K562 (cell line): ENCODE measurements at regions not wholly inside any gene's neighbourhood (a gene's known extent, or its start where the extent isn't known, plus 50 kb on each side); places are given as distances from the start of the nearest gene placed in this dataset.

Experiments
- ATAC-seq: fragments of 200-7000 bp; cut with Tn5 transposase; 3 replicates; pipeline ENCODE4 v1.9.1; 2020; ENCODE audit warnings: moderate library complexity
- BruUV-seq: library from RNA; stranded (reverse); fragments of 400-500 nt; replicated peaks from 2 replicates; lab custom pipeline; 2021; lab: Mats Ljungman, UMichigan
- CTCF ChIA-PET: fragments of 300-600 bp; formaldehyde crosslinking; extraction: SDS; loops from one replicate; lab custom pipeline; 2021; ENCODE audit warnings: low intra/inter-chr PET ratio; lab: Yijun Ruan, JAX
- POLR2A ChIA-PET: fragments of 300-600, 350-650 bp; sonication (Branson Sonifier 250); formaldehyde crosslinking; extraction: SDS; loops from one replicate; lab custom pipeline; 2021; ENCODE audit warnings: antibody characterized with exemption, inconsistent platforms; lab: Yijun Ruan, JAX
- DNase-seq, 4 experiments: peaks; one replicate each; pipeline versions ENCODE4 v3.0.0 to v3.0.0-alpha.2; 2011 to 2018; ENCODE audit warnings: low spot score in 3 of 4, mixed read lengths in 3 of 4; ENCODE audit errors: extremely low read depth in 1 of 4
- FAIRE-seq: peaks from 2 replicates; lab custom pipeline; 2011; peaks lifted over from hg19 to GRCh38; lab: Jason Lieb, UNC
- H2AFZ ChIP-seq: 2 replicates; pipeline ENCODE4 v1.6.0; 2011; ENCODE audit warnings: low read depth, low read length, control low read depth, inconsistent platforms
- H3K27ac ChIP-seq: fragments of 200-600 bp; 3 replicates; pipeline ENCODE4 v1.8.0; 2011; ENCODE audit warnings: low read depth, mild to moderate bottlenecking, control low read depth, inconsistent platforms, low read length, moderate library complexity, mixed read lengths; ENCODE audit errors: extremely low read depth
- H3K27me3 ChIP-seq, 2 experiments: fragments of 300-600 bp in 1 of 2; 2 replicates in 1 of 2; 3 replicates in 1 of 2; pipeline versions ENCODE4 v1.6.0 to v1.8.0; 2011; ENCODE audit warnings: inconsistent platforms in 2 of 2, low read length in 2 of 2, mild to moderate bottlenecking in 1 of 2, mixed read lengths in 1 of 2, moderate library complexity in 1 of 2; ENCODE audit not compliant: control insufficient read depth in 2 of 2, insufficient read depth in 2 of 2
- H3K36me3 ChIP-seq: fragments of 300-600 bp; 3 replicates; pipeline ENCODE4 v1.8.0; 2011; ENCODE audit warnings: mild to moderate bottlenecking, low read length, inconsistent platforms; ENCODE audit not compliant: control insufficient read depth, insufficient read depth
- H3K4me1 ChIP-seq, 2 experiments: fragments of 200-600 bp in 1 of 2; replicated peaks in 1 of 2; 2 replicates in 1 of 2; 3 replicates in 1 of 2; pipeline versions ENCODE4 v1.5.1 to v1.8.0; 2011; ENCODE audit warnings: inconsistent platforms in 2 of 2, low read length in 2 of 2, mild to moderate bottlenecking in 1 of 2, mixed read lengths in 1 of 2, moderate library complexity in 1 of 2; ENCODE audit not compliant: control insufficient read depth in 2 of 2, insufficient read depth in 2 of 2
- H3K4me2 ChIP-seq: 2 replicates; pipeline ENCODE4 v1.6.1; 2011; ENCODE audit warnings: low read length, control low read depth, inconsistent platforms, mixed read lengths; ENCODE audit not compliant: insufficient read depth
- H3K4me3 ChIP-seq: fragments of 200-600 bp; sonication (generic), shearing (Covaris generic); 2 replicates; pipeline ENCODE4 v1.5.1; 2016; ENCODE audit warnings: control low read depth, inconsistent platforms
- H3K79me2 ChIP-seq: fragments of 200-600 bp; 3 replicates; pipeline ENCODE4 v1.8.0; 2011; ENCODE audit warnings: low read length, inconsistent platforms; ENCODE audit not compliant: control insufficient read depth, insufficient read depth
- H3K9ac ChIP-seq, 2 experiments: 2 replicates each; pipeline versions ENCODE4 v1.6.0 to v1.6.1; 2011; ENCODE audit warnings: low read depth in 2 of 2, low read length in 2 of 2, control low read depth in 1 of 2, inconsistent platforms in 1 of 2, mild to moderate bottlenecking in 1 of 2, mixed read lengths in 1 of 2; ENCODE audit not compliant: insufficient read depth in 1 of 2
- H3K9me1 ChIP-seq: one replicate; pipeline ENCODE4 v1.6.0; 2011; ENCODE audit warnings: inconsistent platforms, mild to moderate bottlenecking, low read length, moderate library complexity; ENCODE audit not compliant: control insufficient read depth, insufficient read depth
- H3K9me3 ChIP-seq: replicated peaks from 2 replicates; pipeline ENCODE4 v1.5.1; 2011; ENCODE audit warnings: low read depth, low read length, inconsistent platforms; ENCODE audit not compliant: control insufficient read depth, insufficient read depth
- H4K20me1 ChIP-seq: replicated peaks from 2 replicates; pipeline ENCODE4 v1.6.1; 2011; ENCODE audit warnings: low read length, inconsistent platforms, mixed read lengths; ENCODE audit not compliant: control insufficient read depth, insufficient read depth
- ASH1L ChIP-seq: fragments of 450-650 bp; IDR thresholded peaks from 2 replicates; pipeline ENCODE4 v1.6.1; 2018; ENCODE audit warnings: borderline replicate concordance, mild to moderate bottlenecking, low read depth; ENCODE audit not compliant: partially characterized antibody
- CHD1 ChIP-seq: fragments of 200-600 bp; sonication (generic); IDR thresholded peaks from one replicate; pipeline ENCODE4 v1.6.1; 2012; ENCODE audit warnings: mild to moderate bottlenecking, moderate library complexity, low read length, inconsistent platforms
- E2F3 ChIP-seq: fragments of 250-450 bp; sonication (Bioruptor Pico); IDR thresholded peaks from 2 replicates; pipeline ENCODE4 v1.4.0; 2020; ENCODE audit warnings: mild to moderate bottlenecking
- HDAC3 ChIP-seq: fragments of 450-650 bp; IDR thresholded peaks from 2 replicates; pipeline ENCODE4 v1.6.1; 2018; ENCODE audit warnings: borderline replicate concordance, mild to moderate bottlenecking, moderate library complexity; ENCODE audit not compliant: partially characterized antibody
- HDGF ChIP-seq: fragments of 450-650 bp; IDR thresholded peaks from 2 replicates; pipeline ENCODE4 v1.6.1; 2016
- MCM2 ChIP-seq: fragments of 450-650 bp; IDR thresholded peaks from 2 replicates; pipeline ENCODE4 v1.6.1; 2017; ENCODE audit warnings: low read depth, mild to moderate bottlenecking
- NR1H2 ChIP-seq: sonication (generic); formaldehyde crosslinking; IDR thresholded peaks from 2 replicates; pipeline ENCODE4 v1.4.0; 2020; ENCODE audit warnings: mild to moderate bottlenecking, missing genetic modification reagents
- NR2F6 ChIP-seq: fragments of 450-650 bp; formaldehyde crosslinking; IDR thresholded peaks from 2 replicates; pipeline ENCODE4 v1.4.0; 2020; ENCODE audit warnings: mild to moderate bottlenecking
- SAFB ChIP-seq: fragments of 200-400 bp; formaldehyde crosslinking; IDR thresholded peaks from 2 replicates; pipeline ENCODE4 v1.6.1; 2017; ENCODE audit warnings: low read depth, low read length, borderline replicate concordance
- XRCC5 ChIP-seq: fragments of 200-400 bp; formaldehyde crosslinking; IDR thresholded peaks from 2 replicates; pipeline ENCODE4 v1.6.1; 2017; ENCODE audit warnings: low read depth, mild to moderate bottlenecking, low read length
- WGBS: fragments of 100-300 bp; shearing (Covaris generic); methylation state at CpG from one replicate; pipeline ENCODE4 v1.1.6; 2016; ENCODE audit warnings: low coverage, mixed read lengths; ENCODE audit not compliant: insufficient coverage; ENCODE audit errors: missing lambda C conversion rate; 5-methylcytosine and 5-hydroxymethylcytosine counted together
- in situ Hi-C: fragments of 300-500 bp; cut with MboI; formaldehyde crosslinking; loops from 4 replicates; pipeline ENCODE4 v1.15.0; 2018; ENCODE audit warnings: inconsistent platforms, mixed read lengths
- intact Hi-C: fragments of 100-400 bp; cut with micrococcal nuclease; formaldehyde crosslinking; loops from 2 replicates; pipeline ENCODE4 v1.14.2; 2022
- TF ChIP-seq, protein P1 (sequence below): fragments of 250-450 bp; sonication (Bioruptor Pico); IDR thresholded peaks from 2 replicates; pipeline ENCODE4 v1.8.0; 2021; ENCODE audit warnings: mild to moderate bottlenecking, moderate library complexity
- TF ChIP-seq, protein P2 (sequence below): fragments of 450-650 bp; conservative IDR thresholded peaks from 2 replicates; pipeline ENCODE4 v1.6.1; 2016; ENCODE audit warnings: missing genetic modification characterization, low read depth, mild to moderate bottlenecking, missing compliant biosample characterization, moderate library complexity
- TF ChIP-seq, protein P3 (sequence below): sonication (generic); formaldehyde crosslinking; IDR thresholded peaks from 2 replicates; pipeline ENCODE4 v1.8.0; 2022; ENCODE audit warnings: mild to moderate bottlenecking, missing genetic modification reagents

DNA sequence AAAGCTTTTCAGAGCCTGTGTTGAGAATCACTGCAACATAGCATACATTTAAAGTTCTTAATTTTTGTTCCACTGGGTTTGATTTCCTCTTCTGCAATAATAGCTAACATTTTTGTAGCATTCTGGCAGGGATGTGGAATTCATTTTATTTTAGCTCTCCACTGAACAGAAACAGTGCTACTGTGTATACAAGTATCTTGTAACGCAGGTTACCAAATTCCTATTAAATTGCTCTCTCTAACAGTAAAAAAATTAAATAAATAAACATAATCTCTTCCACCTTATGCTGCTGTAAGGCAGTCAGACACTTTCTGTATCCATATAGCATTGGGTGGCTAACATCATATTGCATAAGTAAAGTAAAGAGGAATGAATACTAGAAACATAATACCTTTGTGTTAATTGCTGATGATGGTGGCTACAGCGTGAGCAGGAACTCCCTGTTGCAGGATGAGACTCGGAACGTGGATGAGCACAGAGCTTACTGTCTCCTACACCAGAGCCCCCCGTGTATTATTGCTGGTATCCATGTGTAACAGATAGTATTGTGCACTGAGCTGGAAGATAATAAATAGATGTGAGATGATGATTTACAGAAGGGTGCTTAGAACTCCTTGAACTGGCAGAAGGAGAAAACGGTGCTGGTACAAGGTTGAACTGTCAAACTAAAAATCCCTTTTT lies 276.9 kb upstream of the SNX7 start:
- FAIRE-seq: no peak

DNA sequence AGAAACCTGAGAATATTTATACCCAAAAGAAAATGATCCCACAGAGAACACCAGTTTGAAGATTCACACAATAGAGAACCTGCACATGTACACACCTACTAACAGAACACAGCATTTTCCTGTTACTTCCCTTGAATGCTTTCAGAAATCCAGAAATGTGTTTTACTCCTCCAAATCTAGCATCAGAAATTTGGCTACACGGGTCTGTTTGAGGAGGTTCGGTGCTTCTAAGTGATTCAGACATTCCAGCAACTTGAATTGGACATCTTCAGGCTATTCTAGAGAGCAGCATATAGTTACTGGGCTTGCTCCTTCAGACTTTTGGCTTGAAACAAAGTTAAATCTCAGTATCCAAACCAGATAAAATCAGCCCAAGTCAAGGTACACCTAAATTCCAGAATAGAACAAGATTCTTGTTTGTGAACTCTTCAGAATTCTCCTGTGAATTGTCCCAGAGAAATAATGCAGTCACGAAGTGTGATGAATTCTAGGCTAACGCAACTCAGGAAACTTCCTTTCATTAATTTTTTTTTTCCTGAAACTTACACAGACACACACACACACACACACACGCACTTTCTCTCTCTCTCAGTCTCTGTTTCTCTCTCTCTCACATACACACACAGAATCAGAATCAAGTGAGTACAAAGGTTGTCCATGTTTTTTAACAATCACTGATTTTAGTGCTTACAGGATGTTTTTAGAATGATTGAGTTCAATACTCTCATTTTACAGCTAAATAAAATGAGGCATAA lies 278.4 kb upstream of the SNX7 start:
- no peak overlapping the region for H3K9ac ChIP-seq
- no peak overlapping the region for H2AFZ ChIP-seq
- no peaks in the 10 kb centered on the region for H3K9me3 ChIP-seq
- intact Hi-C loops: no loop called here
- H3K4me3 ChIP-seq: no peak overlapping the region
- ChIA-PET POLR2A (no interaction called here), CTCF (no interaction called here)
- no peak for ATAC-seq
- DNase-seq: no peak
- in situ Hi-C loops: no loop called here
- WGBS: 0% methylated on average over 5 of the region's 5 CpGs
- H4K20me1 ChIP-seq: no peaks in the 10 kb centered on the region
- no peak overlapping the region for H3K27ac ChIP-seq
- H3K9me1 ChIP-seq: no peaks in the 10 kb centered on the region
- no peak for FAIRE-seq
- BruUV-seq: no TSS peak
- H3K79me2 ChIP-seq: no peaks in the 10 kb centered on the region
- no peak overlapping the region for H3K4me2 ChIP-seq
- H3K27me3 ChIP-seq: no peaks in the 10 kb centered on the region
- no peaks in the 10 kb centered on the region for H3K4me1 ChIP-seq
- no peaks in the 10 kb centered on the region for H3K36me3 ChIP-seq
- TF ChIP-seq SAFB (no peak), NR2F6 (CRISPR knock-in tag) (no peak), MCM2 (no peak), ASH1L (no peak), CHD1 (no peak), XRCC5 (no peak), E2F3 (CRISPR knock-in tag) (no peak), HDAC3 (no peak), HDGF (no peak)
- TF ChIP-seq, protein P1, sequence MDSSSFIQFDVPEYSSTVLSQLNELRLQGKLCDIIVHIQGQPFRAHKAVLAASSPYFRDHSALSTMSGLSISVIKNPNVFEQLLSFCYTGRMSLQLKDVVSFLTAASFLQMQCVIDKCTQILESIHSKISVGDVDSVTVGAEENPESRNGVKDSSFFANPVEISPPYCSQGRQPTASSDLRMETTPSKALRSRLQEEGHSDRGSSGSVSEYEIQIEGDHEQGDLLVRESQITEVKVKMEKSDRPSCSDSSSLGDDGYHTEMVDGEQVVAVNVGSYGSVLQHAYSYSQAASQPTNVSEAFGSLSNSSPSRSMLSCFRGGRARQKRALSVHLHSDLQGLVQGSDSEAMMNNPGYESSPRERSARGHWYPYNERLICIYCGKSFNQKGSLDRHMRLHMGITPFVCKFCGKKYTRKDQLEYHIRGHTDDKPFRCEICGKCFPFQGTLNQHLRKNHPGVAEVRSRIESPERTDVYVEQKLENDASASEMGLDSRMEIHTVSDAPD (CRISPR knock-in tag): no peak
- TF ChIP-seq, protein P2, sequence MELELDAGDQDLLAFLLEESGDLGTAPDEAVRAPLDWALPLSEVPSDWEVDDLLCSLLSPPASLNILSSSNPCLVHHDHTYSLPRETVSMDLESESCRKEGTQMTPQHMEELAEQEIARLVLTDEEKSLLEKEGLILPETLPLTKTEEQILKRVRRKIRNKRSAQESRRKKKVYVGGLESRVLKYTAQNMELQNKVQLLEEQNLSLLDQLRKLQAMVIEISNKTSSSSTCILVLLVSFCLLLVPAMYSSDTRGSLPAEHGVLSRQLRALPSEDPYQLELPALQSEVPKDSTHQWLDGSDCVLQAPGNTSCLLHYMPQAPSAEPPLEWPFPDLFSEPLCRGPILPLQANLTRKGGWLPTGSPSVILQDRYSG (tag): no peak
- TF ChIP-seq, protein P3, sequence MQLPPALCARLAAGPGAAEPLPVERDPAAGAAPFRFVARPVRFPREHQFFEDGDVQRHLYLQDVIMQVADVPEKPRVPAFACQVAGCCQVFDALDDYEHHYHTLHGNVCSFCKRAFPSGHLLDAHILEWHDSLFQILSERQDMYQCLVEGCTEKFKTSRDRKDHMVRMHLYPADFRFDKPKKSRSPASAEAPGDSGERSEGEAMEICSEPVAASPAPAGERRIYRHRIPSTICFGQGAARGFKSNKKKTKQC (CRISPR knock-in tag): no peak

More for the DNA sequence above, 276.9 kb upstream of the SNX7 start:
- no TSS peak for BruUV-seq
- Histone ChIP-seq H3K4me3 (no peak overlapping the region), H3K9ac (no peak overlapping the region), H3K4me2 (no peak overlapping the region), H3K36me3 (no peaks in the 10 kb centered on the region), H2AFZ (no peak overlapping the region), H3K27me3 (no peaks in the 10 kb centered on the region), H3K4me1 (no peaks in the 10 kb centered on the region), H3K27ac (no peak overlapping the region), H4K20me1 (no peaks in the 10 kb centered on the region), H3K79me2 (no peaks in the 10 kb centered on the region), H3K9me3 (no peaks in the 10 kb centered on the region), H3K9me1 (no peaks in the 10 kb centered on the region)
- POLR2A ChIA-PET: no interaction called here
- under 1% methylated on average over 6 of the region's 6 CpGs for WGBS
- ATAC-seq: no peak
- no peak for DNase-seq
- in situ Hi-C loops: no loop called here
- intact Hi-C loops: no loop called here
- no peak for TF ChIP-seq NR1H2 (CRISPR knock-in tag)
- CTCF ChIA-PET: no interaction called here
